Activated CD8-positive, alpha-beta memory T cell treated with anti-CD3 and anti-CD28 coated beads for 48 hours (primary cell): ENCODE measurements at regions not wholly inside any gene's neighbourhood (a gene's known extent, or its start where the extent isn't known, plus 50 kb on each side); places are given as distances from the start of the nearest gene placed in this dataset.
"Not testable (repeated sequence)": the region's sequence is repeated elsewhere in the genome, so short reads cannot be mapped to it uniquely, and the experiment has no call there.

ENCODE experiments used
- DNase-seq, 3 experiments: peaks; one replicate each; pipeline ENCODE4 v3.0.0-alpha.2; 2020; ENCODE audit warnings: low read depth in 2 of 3, low spot score in 2 of 3

DNA sequence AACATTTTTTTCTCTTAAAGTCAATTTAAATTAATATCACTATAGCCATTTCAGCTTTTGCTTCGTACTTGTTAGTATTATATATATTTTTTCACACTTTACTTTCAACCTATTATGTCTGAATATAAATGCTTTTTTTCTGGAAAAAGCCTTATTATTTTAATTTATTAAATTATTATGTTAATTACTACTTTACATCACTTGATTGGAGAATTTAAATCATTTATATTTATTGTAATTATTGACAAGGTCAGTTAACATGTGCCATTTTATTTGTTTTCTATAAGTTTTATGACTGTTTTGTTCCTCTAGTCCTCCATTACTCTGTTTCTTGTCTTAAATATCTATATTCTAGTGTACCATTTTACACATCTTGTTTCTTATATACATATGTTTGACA lies 1333.4 kb upstream of the MIR17HG start:
- DNase-seq, result no peak

DNA sequence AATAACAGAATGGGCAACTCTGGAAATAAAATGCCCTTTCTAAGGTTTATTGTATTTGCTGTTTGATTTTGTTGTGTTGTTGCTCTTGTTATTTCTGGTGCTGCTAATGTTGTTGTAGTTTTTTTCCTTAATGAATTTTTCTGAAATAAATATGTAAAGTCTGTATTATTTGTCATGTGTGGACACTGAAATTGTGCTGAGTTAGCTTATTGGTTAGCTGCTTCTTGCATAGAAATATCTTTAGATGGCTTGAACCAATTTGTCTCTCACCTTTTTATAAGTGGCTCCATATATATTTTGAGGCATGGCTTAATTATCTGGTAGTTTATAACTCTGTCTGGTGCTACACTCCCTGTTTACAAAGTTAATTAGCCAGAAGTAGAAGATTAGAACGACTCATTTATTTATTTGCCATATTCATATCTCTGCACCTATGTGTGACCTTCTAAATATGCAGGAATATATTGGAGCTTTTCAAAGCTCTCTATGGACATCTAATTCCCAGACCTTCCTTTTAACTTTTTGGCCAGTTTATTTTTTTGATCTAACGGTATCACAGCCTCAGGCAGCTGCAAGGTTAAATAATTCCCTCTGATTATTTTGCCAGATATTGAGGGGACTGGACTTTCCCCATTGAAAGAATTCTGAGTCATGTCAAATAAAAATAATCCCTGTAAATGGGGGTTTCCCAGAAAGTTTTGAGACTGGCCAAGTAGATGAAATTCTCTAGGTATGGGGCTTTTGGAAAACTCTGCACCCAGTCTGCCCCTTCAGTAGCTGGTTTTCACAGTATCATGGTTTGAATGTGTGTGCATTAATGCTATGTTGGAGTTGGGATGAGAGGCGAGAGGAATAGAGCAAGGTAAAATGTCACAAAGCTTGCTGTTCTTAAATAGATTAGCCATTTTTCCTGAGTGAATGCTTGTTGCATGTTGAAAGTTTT lies 1331.7 kb upstream of the MIR17HG start:
- DNase-seq, result no peak

DNA sequence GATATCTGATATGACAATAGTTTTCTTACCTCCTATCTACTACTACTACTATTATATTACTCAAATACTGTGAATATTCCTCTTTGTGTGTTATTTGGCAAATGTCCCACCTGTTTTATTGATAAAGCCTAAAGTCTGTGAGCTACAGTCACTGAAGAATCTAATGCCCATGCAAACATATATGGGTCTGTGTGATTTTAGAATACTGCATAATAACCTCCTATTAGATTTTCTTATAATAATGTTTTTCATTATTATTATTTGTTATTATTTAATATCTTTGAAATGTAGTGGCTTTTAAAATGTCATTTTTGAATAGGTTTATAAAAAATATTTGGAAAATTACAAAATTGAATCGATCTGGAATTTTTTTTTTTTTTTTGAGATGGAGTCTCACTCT lies 1330.8 kb upstream of the MIR17HG start:
- DNase-seq, result no peak

DNA sequence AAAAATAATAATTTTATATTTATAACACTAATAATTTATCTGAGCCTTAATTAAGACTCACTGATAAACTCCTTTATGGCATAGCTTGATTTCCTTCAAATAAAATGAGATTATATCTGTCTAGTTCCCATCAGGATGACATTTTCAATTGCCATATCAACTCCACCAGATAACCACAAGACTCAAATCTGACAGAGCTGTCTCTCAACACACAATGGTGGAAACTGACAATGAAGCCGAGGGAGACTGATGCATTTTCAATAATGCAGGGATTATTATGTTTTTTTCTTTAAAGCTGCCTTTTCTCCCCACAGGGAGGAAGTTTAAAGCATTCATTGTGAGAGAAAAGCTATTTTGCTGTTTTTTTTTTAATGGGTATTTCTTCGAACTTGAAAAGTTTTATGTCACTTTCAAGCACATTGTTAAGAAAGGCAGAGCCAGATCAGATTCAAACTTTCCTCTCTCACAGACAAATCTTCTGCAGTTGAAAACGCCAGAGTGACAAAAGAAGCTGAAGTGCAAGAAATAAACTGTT lies 1326.9 kb upstream of the MIR17HG start:
- DNase-seq, result no peak

DNA sequence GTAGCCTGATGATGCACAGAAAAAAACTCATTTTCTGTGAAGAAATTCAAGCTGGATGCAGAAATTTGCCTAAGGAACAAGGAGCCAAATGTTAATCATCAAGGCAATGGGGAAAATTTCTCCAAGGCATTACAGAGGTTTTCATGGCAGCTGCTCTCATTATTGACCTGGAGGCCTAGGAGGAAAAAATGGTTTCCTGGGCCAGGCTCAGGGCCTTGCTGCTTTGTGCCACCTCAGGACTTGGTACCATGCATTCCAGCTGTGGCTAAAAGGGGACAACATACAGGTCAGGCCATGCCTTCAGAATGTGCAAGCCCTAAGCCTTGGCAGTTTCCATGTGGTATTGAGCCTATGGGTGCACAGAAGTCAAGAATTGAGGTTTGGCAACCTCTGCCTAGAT lies 1320.1 kb upstream of the MIR17HG start:
- no peak for DNase-seq

DNA sequence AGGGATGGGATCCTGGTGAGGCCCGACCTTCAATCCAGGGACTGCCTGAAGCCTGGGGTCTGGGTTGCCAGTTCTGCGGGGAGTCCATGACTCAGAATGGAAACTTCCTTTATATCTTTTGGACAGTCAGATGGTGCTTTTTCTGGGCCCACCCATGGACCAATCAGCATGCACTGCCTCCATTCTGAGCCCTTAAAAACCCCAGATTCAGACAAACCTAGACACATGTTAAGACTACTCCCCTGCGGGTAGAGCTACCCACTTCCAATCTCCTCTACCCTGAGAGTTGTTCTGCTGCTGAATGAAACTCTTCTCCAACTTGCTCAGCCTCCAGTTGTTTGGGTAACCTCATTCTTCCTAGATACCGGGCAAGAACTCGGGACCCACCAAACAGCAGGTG lies 1315.2 kb upstream of the MIR17HG start:
- no peak for DNase-seq

DNA sequence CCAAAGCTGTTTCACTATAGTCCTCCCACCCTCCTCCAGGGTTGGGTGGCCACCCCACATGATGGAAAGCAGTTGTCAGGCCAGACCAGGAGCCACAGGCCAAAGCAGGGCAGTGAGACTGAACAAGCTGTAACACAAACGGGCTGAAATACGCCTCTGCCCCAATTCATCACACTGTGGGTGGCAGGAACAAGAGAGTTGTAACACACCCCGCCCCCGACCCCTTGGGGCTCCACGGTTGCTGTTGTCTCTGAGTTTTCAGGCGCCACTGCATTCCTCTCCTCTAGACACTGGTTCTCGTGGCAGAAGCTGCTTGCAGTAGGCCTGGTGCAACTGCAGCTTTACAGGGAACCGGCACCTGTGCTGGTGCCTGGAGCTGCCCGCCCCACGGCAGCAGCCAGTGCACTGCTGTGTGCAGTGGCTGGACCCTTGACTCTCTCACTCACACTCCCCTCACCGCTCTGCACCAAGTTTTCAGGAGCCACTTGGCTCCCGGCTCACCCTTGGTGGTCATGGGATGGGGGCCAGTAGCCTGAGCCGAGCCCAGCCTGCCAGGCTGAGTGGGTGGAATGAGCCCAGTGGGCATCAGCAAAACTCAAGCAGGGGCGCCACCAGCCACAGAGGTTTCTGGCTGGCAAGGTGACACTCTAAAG lies 1314.5 kb upstream of the MIR17HG start:
- DNase-seq, result no peak

DNA sequence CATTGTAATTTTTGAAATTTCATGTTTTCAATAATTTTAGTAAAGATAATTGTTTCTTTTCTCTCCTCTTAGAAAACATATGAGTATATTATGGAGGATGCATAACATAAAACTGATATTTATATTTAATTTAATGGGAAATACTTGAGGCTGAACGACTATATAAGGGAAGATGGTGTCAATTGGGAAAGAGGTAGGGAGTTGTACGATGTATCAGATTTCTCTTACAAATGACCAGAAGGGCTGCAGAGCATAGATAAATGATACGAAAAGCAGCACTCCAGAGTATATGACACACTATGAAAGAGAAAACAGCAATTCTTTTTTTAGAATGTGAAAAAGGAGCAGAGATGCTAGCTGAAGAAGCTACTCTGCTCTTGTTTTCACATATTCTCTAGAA lies 1308.0 kb upstream of the MIR17HG start:
- DNase-seq, result no peak

DNA sequence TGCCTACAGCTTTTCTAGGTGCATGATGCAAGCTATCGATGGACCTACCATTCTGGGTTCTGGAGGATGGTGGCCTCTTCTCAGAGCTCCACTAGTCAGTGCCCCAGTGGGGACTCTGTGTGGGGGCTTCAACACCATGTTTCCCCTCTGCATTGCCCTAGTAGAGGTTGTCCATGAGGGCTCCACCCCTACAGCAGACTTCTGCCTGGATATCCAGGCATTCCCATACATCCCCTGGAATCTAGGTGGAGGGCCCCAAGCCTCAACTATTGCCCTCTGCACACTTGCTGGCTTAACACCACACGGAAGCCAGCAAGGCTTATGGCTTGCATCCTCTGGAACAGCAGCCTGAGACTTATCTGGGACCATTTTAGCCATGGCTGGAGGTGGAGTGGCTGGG lies 1299.9 kb upstream of the MIR17HG start:
- DNase-seq, result no peak

DNA sequence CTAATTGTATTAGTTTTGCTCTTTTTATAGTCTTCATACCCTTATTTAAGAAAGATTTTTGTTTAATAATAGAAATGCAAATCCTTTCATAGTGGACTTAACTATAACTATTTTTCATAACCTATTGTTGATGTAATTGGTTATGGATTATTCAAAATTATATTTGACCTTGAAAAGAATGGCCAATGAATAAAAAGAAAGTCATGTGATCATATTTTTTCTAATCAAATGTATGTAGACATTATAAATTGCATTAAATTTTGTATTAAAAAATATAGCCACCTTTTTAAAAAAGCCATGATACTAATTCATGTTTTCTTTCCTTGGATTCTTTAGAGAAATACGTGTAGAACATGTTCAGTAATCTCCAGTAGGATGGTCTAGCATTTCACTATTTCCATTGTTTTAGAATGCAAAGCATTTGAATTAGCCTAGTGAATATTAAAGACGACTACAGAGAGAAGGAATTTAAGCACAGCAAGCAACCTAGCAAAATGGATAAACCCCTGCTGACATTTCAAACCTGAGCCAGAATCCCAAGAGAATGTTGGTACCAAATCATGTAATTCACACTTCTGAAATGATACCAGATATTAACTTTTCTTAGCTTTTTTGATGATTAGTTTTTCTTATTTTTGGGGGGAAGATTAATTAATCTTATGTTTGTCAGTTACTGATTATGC lies 1297.4 kb upstream of the MIR17HG start:
- no peak for DNase-seq

DNA sequence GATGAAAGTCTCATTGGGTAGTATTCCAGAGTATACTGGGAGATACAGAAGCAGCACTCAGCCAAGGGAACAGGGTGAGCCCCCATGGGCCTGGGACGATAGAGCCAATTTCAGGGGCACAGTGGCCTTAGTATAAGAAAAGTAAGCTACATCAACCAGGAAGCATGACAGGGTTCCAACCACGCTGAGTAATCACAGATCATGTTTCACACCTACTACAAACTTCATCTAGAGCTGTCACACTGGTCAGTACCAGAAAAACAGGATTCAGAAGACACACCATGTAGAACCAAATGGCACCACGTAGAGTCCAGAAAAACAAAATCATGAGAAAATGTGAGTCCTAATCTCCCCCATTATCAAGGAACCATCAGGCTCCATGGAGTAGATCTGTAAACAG lies 1292.4 kb upstream of the MIR17HG start:
- no peak for DNase-seq

DNA sequence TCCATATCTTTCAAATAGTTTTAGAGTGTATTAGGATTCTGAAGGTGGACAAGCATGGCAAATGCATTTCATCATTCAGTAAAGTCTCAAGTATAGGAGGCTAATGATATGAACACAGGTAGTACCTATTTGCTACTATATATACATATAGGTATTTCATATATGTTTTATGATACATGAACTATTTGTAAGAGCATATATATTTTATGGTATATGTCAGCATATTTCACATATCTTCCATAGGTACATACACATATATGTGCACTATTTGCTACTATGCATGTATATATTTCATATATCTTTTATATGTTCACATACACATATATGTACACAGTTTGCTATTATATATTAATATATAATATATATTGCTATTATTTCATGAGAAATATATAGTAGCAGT lies 1291.7 kb upstream of the MIR17HG start:
- DNase-seq, result no peak

DNA sequence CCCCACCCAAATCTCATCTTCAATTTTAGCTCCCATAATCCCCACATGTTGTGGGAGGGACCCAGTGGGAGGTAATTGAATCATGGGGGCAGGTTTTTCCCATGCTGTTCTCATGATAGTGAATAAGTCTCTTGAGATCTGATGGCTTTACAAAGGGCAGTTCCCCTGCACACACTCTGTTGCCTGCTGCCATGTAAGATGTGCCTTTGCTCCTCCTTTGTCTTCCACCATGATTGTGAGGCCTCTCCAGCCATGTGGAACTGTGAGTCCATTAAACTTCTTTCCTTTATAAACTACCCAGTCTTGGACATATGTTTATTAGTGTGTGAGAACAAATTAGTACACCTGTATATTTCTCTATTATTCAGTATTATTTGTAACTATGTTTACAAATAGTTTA lies 1283.3 kb upstream of the MIR17HG start:
- not testable (repeated sequence) for DNase-seq

DNA sequence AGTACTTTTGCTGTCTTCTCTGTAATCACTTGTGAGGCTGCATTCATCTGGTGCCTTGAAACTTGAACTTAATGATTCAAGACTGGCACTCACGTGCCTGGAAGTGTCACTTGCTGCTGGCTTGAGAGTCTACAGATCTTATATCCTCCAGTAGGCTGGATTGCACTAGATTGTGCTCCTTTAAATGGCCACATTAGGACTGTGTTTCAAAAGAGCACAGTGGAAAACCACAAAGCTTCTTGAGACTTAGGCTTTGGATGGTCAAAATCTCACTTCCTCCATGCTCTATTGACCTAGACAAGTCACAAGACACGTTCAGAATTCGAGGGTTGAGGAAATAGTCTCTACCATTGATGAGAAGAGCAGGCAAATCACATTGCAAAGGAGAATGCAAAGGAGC lies 1278.8 kb upstream of the MIR17HG start:
- no peak for DNase-seq

DNA sequence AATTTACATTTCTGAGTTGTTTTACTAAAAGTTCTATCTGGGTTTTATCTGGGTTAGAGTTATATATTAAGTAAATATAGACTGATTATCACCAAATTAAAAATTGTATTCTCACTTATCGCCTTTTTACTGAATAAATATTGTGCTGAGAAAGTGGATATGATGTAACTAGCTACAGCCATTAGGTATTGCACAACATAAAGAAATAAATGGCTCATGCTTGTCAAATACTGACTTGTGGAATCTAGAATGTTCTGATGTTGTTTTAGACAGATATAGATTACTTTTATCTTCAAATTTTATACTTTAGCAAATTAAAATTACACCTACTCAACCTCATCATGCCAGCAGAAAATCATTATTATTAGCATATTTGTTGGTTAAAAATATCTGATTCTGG lies 1277.1 kb upstream of the MIR17HG start:
- no peak for DNase-seq

DNA sequence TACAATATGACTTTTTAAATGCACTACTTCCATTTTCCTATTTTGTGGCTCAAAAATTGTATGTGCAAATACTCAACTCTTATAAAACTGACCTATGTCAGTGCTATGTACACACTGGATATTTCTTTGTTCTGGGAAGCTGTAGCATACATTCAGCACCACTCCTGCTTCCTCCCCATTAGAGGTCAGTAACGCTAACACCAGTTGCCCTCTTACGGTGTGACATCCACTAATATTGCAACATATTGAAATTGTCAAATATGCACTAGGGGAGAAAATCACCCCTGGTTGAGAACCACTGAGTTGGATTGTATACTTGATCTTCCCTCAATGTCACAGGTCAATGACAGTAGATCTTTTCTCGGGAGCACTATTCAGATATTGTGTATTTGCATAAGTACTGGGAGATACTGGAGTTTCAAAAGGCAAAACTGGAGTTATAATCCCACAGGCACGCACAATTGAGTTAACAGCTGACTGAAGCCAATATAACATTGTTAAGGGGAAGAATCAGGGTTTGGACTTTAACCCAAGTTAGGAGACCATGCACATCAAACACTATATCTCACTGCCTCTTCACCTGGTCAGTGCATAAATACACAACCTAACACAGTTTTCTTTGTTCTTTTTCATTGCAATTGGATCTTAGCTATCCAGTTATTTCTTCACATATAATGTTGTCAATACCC lies 1276.5 kb upstream of the MIR17HG start:
- DNase-seq, result no peak

DNA sequence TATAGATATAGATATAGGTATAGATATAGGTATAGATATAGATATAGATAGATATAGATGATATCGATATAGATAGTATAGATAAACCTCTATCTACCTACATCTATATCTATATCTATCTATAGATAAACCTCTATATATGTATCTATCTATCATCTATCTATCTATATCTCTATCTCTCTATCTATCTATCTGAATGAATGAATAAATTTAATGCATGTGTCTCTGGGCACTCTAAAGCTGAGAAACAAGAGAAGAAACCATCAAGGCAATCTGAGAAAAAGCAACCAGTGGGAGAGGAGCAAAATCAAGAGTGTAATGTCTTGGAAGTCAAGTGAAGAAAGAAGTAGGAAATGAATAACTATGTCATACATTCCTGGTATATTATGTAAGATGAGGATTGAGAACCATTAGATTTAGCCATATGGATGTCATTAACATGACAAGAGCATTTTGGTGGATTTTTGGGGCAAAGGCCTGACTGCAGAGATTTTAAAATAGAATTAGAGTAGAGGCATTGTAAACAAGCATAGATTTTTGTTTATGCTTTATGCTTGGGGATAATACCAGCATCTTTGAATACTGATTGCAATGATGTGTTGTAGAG lies 1262.7 kb upstream of the MIR17HG start:
- no peak for DNase-seq

DNA sequence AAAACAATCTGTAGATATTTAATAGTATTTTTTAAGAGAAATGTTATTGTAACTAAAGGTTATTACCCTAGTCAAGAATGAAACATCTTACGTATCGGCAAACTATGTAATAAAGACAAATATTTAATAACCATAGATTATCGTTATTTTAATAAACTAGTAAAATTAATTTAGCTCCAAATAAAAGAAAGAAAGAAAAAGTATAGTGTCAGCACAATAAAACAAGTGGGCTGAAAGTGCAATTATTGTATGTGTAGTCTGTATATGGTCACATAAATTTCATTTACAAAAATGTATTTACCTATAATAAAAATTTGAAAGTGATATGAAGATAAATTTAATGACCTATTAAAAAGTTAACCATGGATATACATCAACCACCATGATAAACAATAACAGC lies 1258.4 kb upstream of the MIR17HG start:
- no peak for DNase-seq

DNA sequence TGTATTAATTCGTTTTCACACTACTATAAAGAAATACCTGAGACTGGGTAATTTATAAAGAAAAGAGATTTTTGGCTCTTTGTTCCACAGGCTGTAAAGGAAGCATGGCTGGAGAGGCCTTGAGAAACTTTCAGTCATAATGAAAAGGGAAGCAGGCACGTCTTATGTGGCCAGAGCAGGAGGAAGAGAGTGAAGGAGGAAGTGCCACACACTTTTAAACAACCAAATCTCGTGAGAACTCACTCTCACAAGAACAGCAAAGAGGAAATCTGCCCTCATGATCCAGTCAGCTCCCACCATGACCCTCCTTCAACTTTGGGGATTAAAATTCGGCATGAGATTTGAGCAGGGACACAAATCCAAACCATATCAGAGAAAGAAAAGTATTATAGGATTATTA lies 1255.9 kb upstream of the MIR17HG start:
- no peak for DNase-seq

DNA sequence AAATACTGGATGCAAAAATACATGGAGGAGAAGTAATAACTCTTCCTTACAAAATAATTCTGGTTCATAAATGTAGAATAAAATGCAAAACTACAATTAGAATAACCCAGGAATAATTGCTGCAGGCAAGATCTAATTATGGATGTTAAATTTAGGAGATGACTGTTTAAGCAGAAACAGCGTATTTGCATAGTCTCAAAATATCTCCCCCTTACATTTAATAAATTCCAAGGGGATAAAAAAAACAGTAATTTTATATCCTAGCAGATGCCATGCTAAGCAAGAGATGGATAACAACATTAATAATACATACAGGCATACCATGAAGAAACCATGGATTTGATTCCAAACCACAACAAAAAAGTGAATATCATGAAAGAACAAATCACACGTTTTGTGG lies 1253.1 kb upstream of the MIR17HG start:
- DNase-seq, result no peak

DNA sequence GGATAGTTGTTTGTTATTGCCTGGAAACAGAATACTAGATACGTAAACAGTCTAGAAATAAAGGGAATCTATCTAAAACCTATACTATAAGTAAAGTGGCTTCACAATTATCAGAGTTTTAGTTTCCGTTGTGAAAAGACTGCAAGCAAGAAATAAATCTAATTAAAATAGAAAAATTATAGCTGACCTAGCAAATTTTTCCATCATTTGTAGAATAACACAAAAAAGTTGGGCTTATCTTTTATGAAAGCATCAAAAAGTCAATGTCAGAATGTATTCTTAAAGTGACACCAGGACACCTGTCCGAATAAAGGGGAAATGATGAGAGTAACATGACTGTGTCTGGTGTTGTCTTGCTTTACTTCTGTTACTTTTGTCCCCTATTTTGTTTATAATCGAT lies 1248.9 kb upstream of the MIR17HG start:
- no peak for DNase-seq
